MCF 10A (cell line): ENCODE measurements at regions not wholly inside any gene's neighbourhood (a gene's known extent, or its start where the extent isn't known, plus 50 kb on each side); places are given as distances from the start of the nearest gene placed in this dataset.

ENCODE experiments used
- BruUV-seq: library from RNA; stranded (reverse); fragments of 400-500 nt; replicated peaks from 2 replicates; lab custom pipeline; 2021; lab: Mats Ljungman, UMichigan
- CTCF ChIA-PET: fragments of 300-600 bp; sonication (Branson Sonifier 250); formaldehyde crosslinking; extraction: SDS; loops from one replicate; lab custom pipeline; 2021; ENCODE audit warnings: antibody characterized with exemption, inconsistent platforms; lab: Yijun Ruan, JAX
- POLR2A ChIA-PET: fragments of 300-600, 350-650 bp; sonication (Branson Sonifier 250); formaldehyde crosslinking; extraction: SDS; loops from one replicate; lab custom pipeline; 2020; ENCODE audit warnings: antibody characterized with exemption, inconsistent platforms; lab: Yijun Ruan, JAX
- DNase-seq: peaks from one replicate; pipeline ENCODE4 v3.0.0-alpha.2; 2018; ENCODE audit not compliant: unreplicated experiment
- H3K27ac Mint-ChIP-seq: one replicate; pipeline ENCODE4 v1.8.0; 2022; ENCODE audit warnings: mild to moderate bottlenecking, low read depth, mixed read lengths; ENCODE audit not compliant: unreplicated experiment
- H3K27me3 Mint-ChIP-seq: one replicate; pipeline ENCODE4 v1.8.0; 2022; ENCODE audit warnings: mixed read lengths; ENCODE audit not compliant: insufficient read depth, unreplicated experiment
- H3K36me3 Mint-ChIP-seq: one replicate; pipeline ENCODE4 v1.8.0; 2022; ENCODE audit warnings: mild to moderate bottlenecking, moderate library complexity, mixed read lengths; ENCODE audit not compliant: insufficient read depth, unreplicated experiment
- H3K4me1 Mint-ChIP-seq: one replicate; pipeline ENCODE4 v1.8.0; 2022; ENCODE audit warnings: mixed read lengths; ENCODE audit not compliant: insufficient read depth, unreplicated experiment
- H3K4me3 Mint-ChIP-seq: one replicate; pipeline ENCODE4 v1.8.0; 2022; ENCODE audit warnings: mild to moderate bottlenecking, moderate library complexity, mixed read lengths; ENCODE audit not compliant: unreplicated experiment
- H3K9me3 Mint-ChIP-seq: one replicate; pipeline ENCODE4 v1.8.0; 2022; ENCODE audit warnings: mixed read lengths; ENCODE audit not compliant: unreplicated experiment
- CTCF ChIP-seq: fragments of 200-600 bp; IDR thresholded peaks from one replicate; pipeline ENCODE4 v1.8.0; 2022; ENCODE audit warnings: antibody characterized with exemption, mild to moderate bottlenecking; ENCODE audit not compliant: unreplicated experiment
- intact Hi-C: fragments of 100-400 bp; cut with micrococcal nuclease; formaldehyde crosslinking; loops from 2 replicates; pipeline ENCODE4 v1.14.1; 2022

GRCh38 chr3:69647511-69648110 is 91.7 kb upstream of the MITF start:
- ChIA-PET POLR2A (interaction anchor here (0.7 kb wide), 1 partner anchor 448 kb away, joined by 3 read pairs; no protein-coding TSS in a partner anchor), CTCF (no interaction called here)
- Mint-ChIP-seq H3K36me3 (no peaks in the 10 kb centered on the region), H3K4me3 (no peak overlapping the region), H3K4me1 (peaks cover 25% of the 10 kb centered on the region), H3K9me3 (no peaks in the 10 kb centered on the region), H3K27ac (peak overlapping the region; percentile 14), H3K27me3 (no peaks in the 10 kb centered on the region)
- no peak for TF ChIP-seq CTCF
- BruUV-seq, result no TSS peak
- DNase-seq, result peak; percentile 9
- intact Hi-C loops, result no loop called here

GRCh38 chr3:69647081-69647480 is 92.2 kb upstream of the MITF start:
- H3K36me3 Mint-ChIP-seq, result no peaks in the 10 kb centered on the region
- DNase-seq, result no peak
- intact Hi-C loops, result no loop called here
- no peak overlapping the region for H3K27ac Mint-ChIP-seq
- BruUV-seq, result no TSS peak
- H3K27me3 Mint-ChIP-seq, result no peaks in the 10 kb centered on the region
- no peaks in the 10 kb centered on the region for H3K9me3 Mint-ChIP-seq
- ChIA-PET CTCF (no interaction called here), POLR2A (no interaction called here)
- H3K4me3 Mint-ChIP-seq, result no peak overlapping the region
- TF ChIP-seq CTCF, result no peak
- H3K4me1 Mint-ChIP-seq, result peaks cover 25% of the 10 kb centered on the region

GRCh38 chr3:69646287-69647067 is 92.8 kb upstream of the MITF start:
- intact Hi-C loops, result no loop called here
- Mint-ChIP-seq H3K9me3 (no peaks in the 10 kb centered on the region), H3K27me3 (no peaks in the 10 kb centered on the region), H3K27ac (no peak overlapping the region), H3K4me1 (peaks cover 25% of the 10 kb centered on the region), H3K4me3 (no peak overlapping the region), H3K36me3 (no peaks in the 10 kb centered on the region)
- POLR2A ChIA-PET, result interaction anchor here (0.7 kb wide), 1 partner anchor 93 kb away, joined by 3 read pairs; the partner anchor contains the start of gene MITF
- CTCF ChIA-PET, result interaction anchor here (0.6 kb wide), 1 partner anchor 16 kb away, joined by 5 read pairs; no protein-coding TSS in a partner anchor
- no peak for TF ChIP-seq CTCF
- no TSS peak for BruUV-seq
- DNase-seq, result no peak

- H3K36me3 Mint-ChIP-seq, result no peaks in the 10 kb centered on the region
- CTCF ChIA-PET, result no interaction called here
- no peaks in the 10 kb centered on the region for H3K9me3 Mint-ChIP-seq
- no TSS peak for BruUV-seq
- H3K27me3 Mint-ChIP-seq, result no peaks in the 10 kb centered on the region
- intact Hi-C loops, result no loop called here
- H3K27ac Mint-ChIP-seq, result no peak overlapping the region
- POLR2A ChIA-PET, result no interaction called here
- no peak overlapping the region for H3K4me3 Mint-ChIP-seq
- TF ChIP-seq CTCF, result no peak
- peaks cover under 1% of the 10 kb centered on the region for H3K4me1 Mint-ChIP-seq
- no peak for DNase-seq
Observed at GRCh38 chr3:69642606-69643005, 96.7 kb upstream of the MITF start.
